ENCODE measurements at regions not wholly inside any gene's neighbourhood (a gene's known extent, or its start where the extent isn't known, plus 50 kb on each side); places are given as distances from the start of the nearest gene placed in this dataset.
"Not testable (repeated sequence)": the region's sequence is repeated elsewhere in the genome, so short reads cannot be mapped to it uniquely, and the experiment has no call there.

DNA sequence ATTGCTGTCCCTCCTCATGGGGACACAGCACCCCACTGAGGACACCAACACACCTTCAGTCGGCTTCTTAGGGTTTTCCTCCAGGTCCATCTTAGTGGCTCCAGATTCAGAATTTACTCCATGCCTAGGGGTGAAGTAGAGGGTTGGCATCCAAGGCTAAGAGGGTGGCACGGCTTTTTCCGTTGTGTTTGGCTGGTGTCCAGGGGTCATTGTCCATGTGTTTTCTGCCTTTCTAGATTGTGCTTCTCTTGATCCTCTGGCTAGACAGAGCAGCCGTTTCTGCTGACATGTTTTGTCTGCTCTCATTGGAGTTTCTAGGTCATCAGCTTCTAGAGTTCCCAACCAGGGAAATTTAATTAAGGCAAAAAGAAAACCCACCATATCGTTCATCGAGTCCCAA lies 291.6 kb upstream of the CELF2 start:
- no peak for DNase-seq

DNA sequence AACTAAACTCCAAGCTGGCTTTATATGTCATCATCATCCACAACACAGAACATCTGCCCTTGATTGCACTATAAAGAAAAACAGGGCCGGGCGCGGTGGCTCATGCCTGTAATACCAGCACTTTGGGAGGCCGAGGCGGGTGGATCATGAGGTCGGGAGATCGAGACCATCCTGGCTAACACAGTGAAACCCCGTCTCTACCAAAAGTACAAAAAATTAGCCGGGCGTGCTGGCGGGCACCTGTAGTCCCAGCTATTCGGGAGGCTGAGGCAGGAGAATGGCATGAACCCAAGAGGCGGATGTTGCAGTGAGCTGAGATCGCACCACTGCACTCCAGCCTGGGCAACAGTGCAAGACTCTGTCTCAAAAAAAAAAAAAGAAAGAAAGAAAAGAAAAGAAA lies 290.3 kb upstream of the CELF2 start:
- not testable (repeated sequence) for DNase-seq

DNA sequence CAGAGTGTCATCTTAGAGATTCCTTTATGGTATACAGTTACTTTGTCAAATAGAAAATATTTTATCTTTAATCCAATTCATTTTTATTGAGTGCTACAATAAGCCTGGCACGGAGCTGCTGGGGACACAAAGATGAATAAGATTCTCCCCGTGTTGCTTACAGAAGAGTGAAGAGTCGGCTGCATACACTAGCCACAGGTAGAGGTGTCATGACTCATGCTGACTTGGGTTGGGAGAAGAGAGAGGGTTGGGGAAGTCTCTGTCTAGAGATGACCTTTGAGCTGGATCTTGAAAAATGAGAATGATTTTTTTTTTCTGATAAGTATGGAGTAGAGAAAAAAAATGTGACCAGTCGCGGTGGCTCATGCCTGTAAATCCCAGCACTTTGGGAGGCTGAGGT lies 289.9 kb upstream of the CELF2 start:
- DNase-seq = no peak

DNA sequence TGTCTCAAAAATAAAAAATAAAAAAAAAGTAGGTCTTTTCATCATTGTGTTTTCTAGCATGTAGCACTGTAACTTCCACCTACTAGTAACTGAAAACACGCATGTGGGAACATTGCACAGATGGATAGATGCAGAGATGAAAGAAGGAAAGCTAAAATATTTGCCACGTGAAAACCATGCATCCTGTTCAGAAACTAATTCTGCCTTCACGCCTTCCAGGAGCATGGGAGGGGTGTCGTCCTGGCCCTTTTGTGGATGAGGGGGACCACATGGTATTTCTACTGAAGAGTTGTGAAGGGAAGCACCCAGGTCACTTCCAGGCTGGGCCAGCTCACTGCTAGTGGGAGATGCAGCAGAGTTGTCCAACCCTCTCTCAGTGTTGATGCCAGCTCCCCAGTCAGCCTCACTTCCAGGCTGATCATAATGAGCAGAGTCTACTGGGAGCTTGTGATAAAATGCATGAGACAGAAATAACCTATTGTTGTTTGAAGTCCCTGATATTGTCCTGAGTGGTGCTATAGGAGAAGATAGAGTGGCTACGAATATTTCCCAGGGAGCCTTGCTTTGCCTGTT lies 287.1 kb upstream of the CELF2 start:
- no peak for DNase-seq

DNA sequence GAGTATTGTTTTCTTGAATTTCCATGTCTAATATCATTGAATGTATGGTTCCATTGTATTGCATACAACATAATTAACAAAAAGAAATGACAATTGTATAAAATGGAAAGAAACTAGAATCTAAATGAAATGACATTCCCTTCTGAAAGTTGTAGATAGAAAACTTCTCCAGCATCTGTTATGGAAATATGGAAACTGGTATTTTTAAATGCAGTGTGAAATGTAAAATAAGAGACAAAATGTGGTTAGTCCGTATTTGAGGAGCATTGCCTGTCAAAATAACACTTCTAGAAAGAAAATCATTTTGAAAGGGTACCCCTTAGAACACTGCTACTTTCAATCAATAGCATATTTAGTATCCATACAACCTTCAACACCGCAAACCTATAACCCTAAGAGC lies 286.3 kb upstream of the CELF2 start:
- no peak for DNase-seq

DNA sequence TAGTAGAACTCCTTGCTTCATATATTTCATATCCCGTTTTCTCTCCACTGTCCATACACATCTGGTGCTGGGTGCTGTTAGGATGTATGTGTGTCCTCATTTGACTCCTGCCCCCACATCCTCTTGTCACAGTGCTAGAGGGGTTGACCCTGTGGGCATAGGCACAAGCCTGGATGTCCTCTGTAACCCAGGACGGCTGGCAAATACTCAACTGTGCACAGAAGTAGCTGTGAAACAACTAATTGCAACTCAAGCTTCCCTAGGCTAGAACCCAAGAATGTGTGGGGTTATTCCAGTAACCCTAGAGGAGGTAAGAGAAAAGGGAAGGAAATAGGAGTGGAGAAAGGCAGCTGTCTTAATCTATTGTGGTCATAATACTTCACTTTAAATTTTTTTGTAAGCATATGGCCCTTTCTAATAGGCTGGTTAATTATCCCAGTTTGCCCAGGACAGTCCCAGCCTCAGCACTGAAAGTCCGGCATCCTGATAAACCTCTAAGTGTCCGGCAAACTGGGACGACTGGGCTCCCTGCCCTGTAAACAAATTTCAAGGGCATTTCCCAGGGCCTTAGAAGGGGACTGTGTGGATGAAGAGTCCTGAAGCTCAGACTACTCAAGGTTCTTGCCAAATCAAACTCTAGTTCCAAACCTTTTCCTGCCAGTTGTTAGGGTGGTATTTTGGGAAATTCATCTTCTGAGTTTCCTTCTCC lies 283.2 kb upstream of the CELF2 start:
- no peak for DNase-seq

DNA sequence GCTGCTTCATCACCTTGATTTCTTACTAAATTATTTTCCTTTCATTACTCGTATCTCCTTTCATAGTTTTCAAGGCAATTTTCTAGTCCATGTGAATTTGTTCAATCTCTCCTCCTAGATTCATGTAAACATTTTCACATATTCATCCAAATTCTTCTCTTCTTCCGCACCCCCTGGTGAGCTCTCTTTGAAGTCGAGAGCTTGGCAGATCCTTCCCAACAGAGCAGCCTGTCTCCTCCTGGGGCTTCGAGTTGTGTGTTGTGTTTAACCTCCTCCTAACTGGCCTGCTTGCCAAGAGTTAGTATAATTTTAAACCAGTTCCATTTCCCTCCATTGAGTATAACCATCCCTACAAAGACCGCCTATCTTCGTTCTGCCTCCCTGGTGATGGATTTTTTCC lies 272.4 kb upstream of the CELF2 start:
- no peak for DNase-seq

DNA sequence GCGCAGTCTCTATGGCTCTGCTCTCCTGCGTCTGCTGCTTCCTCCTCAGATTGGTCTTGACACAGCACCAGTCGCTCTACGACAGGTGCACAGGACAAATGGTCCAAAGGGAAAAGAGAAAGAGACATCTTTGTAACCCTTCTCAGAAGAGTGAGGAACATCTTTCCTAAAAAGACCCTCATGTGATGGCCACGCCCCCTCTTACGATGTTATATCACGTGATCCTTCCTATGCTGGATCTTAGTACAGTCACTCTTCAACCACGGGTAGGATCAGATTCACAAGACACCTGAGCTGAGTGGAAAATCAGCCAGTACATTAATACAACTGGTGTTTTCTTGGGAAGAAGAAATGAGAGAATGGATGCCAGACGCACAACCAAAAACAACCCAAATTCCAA lies 262.2 kb upstream of the CELF2 start:
- no peak for DNase-seq

DNA sequence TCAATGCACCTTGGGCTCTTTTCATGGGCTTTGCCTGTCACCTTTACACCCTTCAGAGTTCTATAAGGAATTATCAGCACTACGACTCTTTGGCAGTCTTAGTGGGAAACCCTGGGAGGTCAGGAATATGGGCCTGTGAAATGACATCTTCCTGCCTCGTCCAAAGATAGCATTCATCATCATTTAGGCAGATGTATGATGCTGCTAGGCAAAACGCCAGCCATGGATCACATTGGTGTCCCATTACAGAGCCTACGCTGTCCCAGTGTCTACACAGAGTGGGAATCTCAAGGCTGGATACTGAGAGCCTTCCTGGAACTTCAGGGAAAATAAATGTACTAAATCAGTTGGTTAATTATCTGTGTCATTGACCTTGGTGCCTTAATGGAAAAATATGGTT lies 259.4 kb upstream of the CELF2 start:
- no peak for DNase-seq

DNA sequence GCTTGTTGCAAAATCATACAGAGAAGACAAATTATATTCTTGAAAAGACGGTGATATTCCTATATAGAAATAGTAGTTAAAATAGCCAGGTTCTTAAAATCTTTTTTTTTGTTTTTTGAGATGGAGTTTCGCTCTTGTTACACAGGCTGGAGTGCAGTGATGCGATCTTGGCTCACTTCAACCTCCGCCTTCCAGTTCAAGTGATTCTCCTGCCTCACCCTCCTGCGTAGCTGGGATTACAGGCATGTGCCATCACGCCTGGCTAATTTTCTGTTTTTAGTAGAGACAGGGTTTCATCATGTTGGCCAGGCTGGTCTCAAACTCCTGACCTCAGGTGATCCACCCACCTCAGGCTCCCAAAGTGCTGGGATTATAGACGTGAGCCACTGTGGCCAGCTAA lies 257.9 kb upstream of the CELF2 start:
- not testable (repeated sequence) for DNase-seq

DNA sequence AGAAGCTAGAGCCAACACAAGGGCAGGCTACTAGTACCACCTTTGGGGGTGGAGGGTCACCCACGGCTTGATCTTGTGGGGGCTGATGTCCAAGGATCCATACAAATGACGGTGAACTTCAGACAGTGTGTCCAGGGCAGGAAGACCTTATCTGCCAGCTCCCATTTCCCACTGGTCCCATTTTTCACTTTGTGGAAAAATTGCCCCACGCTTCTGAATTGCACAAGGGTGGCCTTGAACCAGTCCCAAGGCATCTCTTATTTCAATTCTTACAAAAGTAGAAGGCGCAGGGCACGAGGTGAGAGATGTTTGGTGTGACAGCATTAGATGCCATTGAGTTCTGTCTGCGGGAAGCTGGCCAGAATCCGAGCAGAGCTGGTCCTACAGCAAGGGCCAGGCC lies 252.7 kb upstream of the CELF2 start:
- DNase-seq = no peak

DNA sequence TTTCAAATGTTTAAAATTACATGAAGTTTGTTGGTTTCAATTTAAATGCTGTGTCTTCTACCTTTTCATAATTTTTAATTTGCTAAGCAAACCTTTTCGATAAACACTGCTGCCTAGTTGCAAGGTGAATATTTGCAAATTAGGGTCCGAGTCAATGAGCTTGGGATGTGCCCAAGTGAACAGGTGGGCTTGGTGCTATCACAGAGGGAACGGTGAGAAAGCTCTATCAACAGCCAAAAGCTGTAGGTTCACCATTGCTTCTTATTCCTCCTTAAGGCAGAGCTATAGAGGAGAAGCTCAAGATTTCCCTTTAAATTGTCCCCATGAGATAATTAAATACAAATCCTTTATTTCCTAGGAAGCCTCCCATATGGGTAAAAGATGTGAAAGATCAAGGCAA lies 245.3 kb upstream of the CELF2 start:
- DNase-seq = no peak

DNA sequence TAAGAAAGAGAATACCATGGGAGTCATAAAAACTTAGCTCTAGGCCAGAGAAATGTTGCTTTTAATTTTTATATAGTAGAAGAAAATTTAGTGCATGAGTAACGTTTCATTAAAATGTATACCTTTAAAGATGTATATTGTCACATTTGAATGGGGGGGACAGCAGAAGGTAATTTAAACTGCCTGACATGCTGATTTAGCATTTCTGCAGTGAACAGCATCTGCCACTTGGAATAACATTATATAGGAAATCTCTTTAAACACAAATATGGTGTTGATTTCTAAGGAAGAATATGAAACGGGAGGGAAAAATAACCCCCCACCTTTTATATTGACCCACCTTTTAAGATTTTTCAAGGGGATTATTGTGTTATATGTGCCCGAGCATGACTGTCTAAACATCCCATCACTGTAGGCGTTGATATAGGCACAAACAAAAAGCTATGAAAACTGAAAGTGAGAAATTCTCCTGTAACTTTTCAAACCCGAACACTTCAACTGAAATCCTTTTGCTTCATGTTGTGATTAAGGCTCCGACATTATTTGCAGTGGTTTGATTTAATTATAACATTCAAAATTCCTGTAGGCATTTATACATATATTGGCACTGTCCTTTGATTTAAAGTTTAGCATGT lies 244.7 kb upstream of the CELF2 start:
- peak; percentile 5 for DNase-seq

DNA sequence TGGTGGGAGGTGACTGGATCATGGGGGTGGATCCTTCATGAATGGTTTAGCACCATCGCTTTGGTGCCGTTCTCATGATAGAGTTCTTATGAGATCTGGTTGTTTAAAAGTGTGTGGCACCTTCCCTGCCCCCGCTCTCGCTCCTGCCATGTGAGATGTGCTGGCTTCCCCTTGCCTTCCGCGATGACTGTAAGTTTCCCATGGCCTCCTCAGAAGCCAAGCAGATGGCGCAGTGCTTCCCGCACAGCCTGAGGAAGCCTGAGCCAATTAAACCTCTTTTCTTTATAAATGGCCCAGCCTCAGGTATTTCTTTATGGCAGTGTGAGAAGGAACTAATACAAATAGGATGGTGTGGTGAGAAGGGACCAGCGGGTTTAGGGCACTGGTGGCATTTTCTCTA lies 243.3 kb upstream of the CELF2 start:
- no peak for DNase-seq

DNA sequence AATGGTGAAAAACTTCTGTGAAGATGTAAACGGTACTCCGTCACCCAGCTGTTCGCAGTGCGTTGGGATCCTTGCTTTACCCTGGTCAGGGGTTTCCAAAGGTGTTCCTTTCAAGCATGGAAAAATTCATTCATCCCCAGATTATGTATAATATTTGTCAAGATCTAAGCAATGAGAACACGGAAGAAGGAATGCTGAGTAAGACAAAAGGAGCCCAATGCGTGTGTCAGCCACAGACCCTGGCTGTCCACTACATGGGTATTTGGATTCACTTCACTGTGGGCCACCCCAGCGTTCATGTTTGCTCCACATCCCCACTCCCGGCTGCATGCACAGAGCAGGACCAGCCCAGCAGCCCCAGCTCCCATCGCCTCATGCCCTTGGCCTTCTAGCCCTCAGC lies 241.3 kb upstream of the CELF2 start:
- DNase-seq = no peak

DNA sequence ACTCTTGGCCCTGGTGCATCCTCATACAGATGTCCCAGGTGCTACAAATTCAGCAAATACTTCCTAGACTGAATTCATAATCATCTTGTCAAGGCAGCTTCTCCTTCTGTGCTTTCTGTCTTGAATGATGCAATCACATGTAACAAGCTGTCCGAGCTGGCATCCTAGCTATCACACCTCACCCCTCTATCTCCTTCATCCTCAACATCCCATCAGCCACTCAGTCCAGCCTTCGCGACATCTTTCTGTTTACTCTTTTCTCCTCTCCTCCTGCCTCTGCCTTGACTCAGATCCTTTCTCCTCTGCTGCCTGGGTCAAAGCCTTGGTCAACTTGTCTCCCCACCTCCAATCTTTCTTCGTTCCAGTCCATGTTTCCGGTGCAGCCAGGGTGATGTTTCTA lies 240.4 kb upstream of the CELF2 start:
- peak; percentile 56 for DNase-seq

DNA sequence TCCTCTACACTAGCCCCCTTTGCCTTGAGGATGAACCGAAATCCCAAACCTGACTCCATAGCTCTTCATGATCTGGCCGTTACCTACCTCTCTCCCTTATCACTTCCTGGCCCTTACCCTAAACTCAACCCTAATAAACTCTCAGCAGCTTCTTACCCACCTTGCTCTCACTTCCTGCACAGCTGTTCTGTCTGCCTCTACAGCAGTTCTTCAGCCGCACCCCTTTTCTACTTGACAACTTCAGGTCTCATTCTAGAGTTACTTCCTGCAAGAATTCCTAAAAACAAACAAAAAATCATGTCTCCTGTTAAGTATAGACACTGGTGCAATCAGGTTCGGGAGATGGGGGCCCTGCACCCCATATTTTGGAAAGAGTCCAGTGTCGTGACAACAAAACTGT lies 239.9 kb upstream of the CELF2 start:
- DNase-seq = no peak

DNA sequence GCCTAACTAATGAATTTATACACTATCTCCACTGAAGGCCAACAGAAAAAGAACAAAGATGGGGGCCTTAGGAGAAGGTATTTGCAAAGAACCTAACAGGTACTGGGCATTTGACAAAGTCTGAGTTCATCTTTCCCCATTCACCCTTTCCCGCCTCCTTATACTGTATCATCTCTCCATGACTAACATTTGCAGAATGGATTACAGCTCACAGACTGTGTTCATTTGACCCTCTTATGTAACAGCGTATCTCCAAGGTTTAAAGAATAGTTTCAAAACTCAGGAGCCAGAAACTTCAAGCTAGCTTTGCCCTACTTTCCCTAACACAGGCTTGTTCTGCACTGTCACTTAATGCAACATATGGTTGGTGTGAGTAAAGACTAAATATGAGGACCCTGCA lies 238.7 kb upstream of the CELF2 start:
- no peak for DNase-seq

DNA sequence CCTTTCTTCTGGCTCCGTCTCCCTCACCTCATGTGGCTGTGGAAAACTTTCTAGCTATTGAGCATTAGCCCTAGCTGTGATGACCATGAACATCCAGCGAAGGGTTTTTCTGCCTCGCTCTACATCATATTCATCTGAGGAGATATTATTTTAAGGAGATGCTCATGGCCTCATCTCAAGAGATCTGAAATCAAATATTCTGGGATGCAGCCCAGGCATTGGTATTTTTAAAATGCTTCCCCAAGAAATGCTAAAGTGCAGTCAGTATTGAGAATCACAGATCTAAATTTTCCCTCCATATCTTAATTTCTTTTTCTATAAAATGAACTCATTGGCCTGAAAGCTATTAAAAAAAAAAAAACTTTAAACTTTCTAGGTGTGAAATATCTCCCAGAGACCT lies 238.2 kb upstream of the CELF2 start:
- no peak for DNase-seq

DNA sequence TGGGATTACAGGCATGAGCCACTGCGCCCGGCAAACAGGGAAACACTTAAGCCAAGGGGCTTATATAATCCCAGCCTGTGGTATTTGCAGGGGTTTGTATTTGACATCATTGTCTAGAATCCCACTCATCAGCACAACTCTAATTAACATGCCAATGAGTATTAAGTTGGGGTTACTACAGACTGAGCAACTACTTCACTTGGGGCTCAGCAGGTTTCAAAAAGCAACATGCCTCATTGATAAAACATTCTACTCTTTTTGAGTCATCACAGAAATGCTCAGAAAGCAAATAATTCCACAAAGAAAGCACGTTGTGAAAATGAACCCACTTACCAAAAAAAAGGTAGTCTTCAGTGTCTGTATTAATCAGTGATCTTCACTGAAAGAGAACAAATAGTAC lies 236.9 kb upstream of the CELF2 start:
- DNase-seq = no peak

DNA sequence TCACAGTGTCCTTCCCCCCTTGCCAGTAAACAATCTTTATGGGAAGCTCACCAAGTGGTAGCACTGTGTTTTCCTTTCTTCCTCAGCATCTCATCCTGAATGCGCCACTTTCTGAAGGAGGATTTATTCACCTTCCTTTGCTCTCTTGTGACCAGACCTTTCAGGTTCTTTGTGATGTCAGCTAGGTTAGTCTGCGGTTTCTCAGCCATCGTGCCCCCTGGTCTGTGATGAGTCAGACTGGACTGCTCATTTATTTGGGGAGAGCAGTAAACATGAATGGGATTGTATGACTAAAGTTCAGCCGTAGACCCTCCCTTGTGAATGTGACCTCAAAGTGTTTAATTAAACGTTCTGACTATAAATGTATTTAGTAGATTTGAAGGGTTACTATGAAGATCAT lies 235.1 kb upstream of the CELF2 start:
- no peak for DNase-seq

DNA sequence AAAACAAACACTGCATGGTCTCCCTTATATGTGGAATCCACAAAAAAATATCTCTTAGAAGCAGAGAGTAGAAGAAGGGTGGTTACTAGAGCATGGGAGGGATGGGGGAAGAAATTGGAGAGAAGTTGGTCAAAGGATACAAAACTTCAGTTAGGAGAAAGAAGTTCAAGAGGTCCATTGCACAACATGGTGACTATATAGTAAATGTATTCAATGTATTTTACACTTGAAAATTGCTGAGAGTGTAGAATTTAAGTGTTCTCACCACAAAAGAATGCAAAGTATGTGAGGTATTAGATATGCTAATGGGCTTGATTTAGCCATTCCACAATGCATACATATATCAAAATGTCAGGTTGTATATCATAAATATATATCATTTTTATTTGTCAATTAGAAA lies 232.0 kb upstream of the CELF2 start:
- DNase-seq = no peak

DNA sequence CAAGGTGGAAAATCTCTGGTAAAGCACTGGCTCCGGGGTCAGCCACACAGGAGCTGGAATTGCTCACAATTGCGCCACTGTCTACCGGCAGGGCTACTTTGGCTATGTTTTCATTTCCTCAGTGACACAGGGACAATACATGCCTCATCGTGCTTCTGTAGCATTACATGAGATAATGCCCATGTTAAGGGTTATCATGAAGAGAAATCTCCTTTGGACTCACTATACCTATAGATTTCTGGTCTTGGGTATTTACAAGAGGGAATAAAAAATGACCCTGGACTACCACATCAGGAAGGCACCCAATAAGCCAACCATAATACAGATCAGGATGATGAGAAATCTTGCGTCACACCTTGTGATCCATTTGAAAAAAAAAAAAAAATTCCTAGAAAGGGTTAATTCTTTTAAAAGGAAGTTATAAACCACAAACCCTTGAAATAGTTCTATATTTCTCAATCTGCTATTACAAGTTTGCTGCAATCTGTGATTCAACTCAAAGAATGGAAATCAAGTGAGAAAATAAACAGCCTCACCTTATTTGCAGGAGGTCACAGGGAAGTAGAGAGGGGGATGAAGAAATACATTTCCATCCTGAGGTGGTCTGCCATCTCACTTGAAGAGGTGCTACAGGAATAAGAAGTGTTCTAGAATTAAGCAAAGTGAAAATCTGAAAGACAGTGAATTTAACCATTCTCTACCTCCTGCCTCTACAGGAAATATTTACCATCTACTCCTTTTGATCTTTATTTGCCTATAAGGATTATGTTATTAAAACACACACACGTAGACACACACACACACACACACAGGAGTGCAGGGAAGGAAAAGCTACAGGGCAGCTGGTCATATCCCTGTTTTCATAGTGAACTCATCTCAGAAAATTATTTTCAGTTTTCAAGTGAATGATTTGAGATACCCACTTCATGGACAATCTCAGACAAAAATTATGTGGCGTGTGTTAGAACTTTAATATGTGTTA lies 231.3 kb upstream of the CELF2 start:
- peak; percentile 29 for DNase-seq

DNA sequence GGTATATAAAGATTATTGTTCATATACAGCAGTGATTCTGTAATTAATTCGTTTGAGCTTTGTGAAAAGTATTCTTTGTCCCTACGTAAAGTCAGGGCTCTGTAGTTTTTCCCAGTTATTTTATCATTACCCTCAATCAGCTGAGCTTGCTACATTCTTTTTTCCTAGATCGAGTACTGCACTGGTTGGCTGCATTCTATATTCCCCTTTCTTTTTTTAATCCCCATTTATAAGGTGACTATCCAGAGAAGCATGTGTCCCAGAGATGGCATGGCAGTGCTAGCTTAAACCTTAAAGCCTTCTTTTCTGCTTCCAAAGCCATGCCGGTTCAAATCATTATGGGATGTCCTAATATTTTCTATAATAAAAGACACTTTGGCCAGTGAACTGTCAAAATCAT lies 230.1 kb upstream of the CELF2 start:
- DNase-seq = no peak
